ENCODE measurements at regions not wholly inside any gene's neighbourhood (a gene's known extent, or its start where the extent isn't known, plus 50 kb on each side); places are given as distances from the start of the nearest gene placed in this dataset.
"Not testable (repeated sequence)": the region's sequence is repeated elsewhere in the genome, so short reads cannot be mapped to it uniquely, and the experiment has no call there.

DNA sequence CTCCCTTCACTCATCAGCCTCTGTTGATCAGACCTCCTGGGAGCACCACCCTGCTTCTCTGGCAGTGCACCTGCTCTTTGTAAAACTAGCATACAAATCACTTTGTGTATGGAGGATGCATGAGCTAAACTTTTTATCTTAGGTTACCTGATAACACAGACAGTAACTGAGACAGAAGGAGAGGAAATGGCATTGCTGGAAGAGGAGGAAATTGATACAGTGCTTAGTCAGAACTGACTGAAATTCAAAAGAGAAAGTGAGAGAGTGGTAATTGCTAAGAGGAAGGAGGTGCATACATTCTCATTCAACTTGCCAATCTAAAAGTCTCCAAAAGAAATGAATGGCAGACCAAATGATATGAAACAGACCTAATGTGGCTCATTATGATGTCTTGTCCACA, 1120.7 kb downstream of the GATA3 start:
- no peak for DNase-seq

DNA sequence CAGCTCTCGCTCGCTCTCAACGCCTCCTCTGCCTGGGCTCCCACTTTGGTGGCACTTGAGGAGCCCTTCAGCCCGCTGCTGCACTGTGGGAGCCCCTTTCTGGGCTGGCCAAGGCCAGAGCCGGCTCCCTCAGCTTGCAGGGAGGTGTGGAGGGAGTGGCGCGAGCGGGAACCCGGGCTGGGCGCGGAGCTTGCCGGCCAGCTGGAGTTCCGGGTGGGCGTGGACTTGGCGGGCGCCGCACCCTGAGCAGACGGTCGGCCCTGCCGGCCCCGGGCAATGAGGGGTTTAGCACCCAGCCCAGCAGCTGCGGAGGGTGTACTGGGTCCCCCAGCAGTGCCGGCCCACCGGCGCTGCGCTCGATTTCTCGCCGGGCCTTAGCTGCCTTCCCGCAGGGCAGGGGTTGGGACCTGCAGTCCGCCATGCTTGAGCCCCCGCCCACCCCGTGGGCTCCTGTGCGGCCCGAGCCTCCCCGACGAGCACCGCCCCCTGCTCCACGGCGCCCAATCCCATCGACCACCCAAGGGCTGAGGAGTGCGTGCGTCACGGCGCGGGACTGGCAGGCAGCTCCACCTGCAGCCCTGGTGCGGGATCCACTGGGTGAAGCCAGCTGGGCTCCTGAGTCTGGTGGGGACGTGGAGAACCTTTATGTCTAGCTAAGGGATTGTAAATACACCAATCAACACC, 1128.9 kb downstream of the GATA3 start:
- DNase-seq = not testable (repeated sequence)

DNA sequence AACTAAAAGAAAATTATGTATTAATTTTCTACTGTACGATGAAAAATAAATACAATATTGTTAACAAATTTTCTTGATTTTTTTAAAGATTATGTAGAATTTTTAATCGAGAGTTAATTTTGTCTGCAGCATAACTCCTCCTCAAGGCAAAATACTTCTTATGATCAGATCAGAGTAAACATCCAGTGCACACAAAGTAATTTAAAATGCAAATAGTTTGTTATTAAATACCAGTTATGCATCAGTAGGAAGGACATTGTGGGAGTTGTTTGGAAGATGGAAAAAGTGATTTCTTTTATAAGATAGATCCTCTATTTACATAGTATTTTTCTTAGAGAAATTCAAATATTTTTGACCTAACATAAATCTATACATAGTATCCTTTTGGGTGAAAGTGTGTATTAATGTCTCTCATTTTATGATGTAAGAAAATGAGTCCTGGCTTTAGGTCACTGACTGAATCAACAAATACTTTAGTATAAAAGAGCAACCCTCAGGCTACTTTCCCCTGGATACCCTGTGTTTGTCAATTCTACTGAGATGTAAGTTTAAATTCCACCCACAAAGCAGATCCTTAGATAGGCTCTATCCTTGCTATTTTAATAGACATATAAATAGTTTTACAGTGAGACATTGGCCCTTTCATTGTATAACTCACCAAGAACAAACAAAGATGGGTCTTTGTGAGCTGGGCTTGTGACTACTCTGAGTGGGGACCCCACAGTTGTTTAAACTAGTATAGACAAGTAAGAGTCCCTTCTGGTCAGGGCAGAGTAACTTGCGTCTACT, 1133.7 kb downstream of the GATA3 start:
- DNase-seq = no peak

DNA sequence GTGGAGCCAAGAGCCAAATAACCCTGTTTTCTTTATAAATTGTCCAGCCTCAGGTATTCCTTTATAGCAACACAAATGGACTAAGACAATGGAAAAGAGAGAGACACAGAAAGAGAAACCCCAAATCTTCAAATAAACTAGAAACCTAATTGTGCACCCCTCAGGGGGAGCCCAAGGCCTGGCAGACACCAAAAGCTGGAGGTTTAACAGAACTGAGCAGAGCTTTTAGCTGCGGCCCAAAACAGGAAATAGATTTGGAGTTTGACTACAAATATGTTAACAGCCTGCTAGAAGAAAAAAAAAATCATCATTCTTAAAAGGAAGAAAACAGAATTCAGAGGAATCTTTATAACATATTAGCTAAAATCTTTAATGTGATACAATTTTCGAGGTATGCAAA, 1135.0 kb downstream of the GATA3 start:
- DNase-seq = no peak

DNA sequence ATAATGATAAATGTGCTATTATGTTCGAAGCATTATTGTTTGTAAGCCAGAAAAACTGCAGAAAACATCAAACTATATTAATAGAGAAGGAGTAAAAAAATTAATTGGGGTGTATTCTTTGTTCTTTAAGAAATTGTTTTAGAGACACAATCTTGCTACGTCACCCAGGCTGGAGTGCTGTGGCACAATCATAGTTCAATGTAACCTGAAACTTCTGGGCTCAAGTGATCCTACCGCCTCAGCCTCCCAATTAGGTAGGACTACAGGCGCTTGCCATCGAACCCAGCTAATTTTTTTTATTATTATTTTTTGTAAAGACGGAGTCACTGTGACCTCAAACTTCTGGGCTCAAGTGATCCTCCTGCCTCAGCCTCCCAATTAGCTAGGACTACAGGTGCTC, 1138.6 kb downstream of the GATA3 start:
- no peak for DNase-seq

DNA sequence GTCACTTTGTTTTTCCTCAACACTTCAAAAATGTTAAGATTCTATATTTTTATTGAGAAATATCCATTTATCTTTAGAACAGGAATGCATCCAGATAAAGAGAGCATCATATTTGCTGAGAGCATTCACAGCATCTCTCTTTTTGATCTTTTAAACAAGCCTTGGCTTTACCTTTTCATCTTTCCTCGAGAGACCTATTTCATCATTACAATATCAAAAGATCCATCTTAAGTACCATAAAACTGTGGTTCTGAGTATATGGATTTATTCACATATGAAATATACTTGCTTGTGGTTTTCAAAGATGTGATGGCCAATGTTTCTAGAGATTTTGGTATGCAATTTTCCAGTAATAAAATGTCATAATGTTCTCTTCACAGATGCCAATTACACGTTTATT, 1140.9 kb downstream of the GATA3 start:
- no peak for DNase-seq

- no peak for DNase-seq
These were observed 1144.1 kb downstream of the GATA3 start for GRCh38 chr10:9198611-9199010.

GRCh38 chr10:9205558-9205957, 1151.1 kb downstream of the GATA3 start:
- no peak for DNase-seq

GRCh38 chr10:9209105-9209798, 1154.8 kb downstream of the GATA3 start:
- peak; percentile 59 to 63 (median 60) for DNase-seq

- DNase-seq = no peak
These were observed 1156.7 kb downstream of the GATA3 start for GRCh38 chr10:9211228-9211627.

DNA sequence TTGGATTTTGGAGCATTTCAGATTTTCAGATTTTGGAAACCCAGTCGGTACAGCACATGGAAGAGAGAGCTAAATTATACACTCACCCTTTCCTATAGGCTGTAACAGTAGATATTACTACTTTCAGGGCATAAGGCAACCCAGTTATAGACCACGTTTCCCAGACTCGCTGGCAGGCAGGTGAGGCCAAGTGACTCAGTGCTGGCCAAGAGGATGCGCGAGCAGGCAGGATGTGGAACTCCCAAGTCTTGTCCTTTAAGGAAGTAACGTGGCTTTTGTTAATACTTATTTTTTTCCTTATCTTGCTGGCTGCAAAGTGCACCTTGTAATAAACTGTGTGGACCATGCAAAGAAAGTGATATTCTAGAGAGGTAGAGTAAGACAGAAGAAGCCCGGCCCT, 1160.1 kb downstream of the GATA3 start:
- no peak for DNase-seq

GRCh38 chr10:9215121-9215520, 1160.6 kb downstream of the GATA3 start:
- no peak for DNase-seq

DNA sequence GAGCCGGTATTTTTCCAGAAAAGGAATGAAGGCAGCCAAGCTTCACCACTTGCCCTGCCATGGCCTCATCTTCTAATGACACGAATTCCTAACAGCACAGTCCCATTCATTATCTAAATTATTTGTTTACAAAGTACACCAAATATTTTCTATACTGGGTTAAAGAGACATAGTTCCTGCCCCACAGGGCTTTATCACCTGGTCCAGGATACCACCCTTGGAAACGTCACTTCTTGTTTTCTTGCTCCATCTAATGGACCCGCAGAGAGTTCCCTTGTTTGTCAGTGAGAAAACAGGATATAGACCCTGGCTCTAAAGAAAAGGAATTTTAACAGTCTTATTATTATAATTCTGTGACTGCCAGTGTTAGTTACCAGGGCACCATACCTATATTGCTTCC, 1165.4 kb downstream of the GATA3 start:
- DNase-seq = no peak

- no peak for DNase-seq
These were observed 1168.4 kb downstream of the GATA3 start for GRCh38 chr10:9222917-9223316.

GRCh38 chr10:9227679-9228365, 1173.3 kb downstream of the GATA3 start:
- no peak for DNase-seq

DNA sequence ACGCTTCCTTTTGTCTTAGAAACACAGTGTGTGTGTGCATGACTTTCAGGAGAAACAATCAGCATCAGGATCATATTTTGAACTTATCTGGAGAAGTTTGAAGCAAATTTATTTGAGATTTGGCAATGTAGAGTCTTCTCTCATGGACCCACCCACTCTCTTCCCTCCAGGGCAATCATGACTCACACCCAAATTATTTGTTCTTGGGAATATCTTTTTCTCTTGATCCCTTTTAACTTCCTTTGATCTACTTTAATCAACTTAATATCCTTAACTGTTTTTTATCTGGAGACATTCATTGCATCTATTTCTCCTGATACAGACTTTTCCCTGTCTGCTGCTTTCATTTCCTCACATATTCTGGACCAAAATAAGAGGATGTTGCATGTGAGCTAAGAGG, 1174.3 kb downstream of the GATA3 start:
- DNase-seq = no peak

- peak in 1 of 3 donors; percentile 3 for DNase-seq
These were observed 1175.3 kb downstream of the GATA3 start for GRCh38 chr10:9229702-9230244.

GRCh38 chr10:9230625-9231024, 1176.1 kb downstream of the GATA3 start:
- no peak for DNase-seq

DNA sequence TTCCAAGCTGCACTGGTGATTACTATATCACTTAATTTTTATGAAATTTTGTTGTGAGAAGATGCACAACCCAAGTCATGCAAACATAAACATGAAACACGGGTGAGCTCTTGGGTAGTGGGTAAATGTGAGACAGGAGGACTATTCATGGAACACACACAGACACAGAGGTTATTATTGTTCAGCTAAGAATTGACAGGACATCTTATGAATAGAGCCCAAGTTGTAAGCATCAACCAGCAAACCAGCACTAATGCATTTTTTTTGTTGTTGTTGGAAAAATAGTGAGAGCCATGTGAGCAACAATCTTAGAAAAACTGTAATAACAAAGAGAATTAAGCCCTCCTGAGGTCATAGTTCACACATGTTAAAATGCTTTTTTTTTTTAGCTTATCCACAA, 1179.7 kb downstream of the GATA3 start:
- DNase-seq = no peak

- no peak for DNase-seq
These were observed 1183.6 kb downstream of the GATA3 start for GRCh38 chr10:9238041-9238440.

- no peak for DNase-seq
These were observed 1184.8 kb downstream of the GATA3 start for GRCh38 chr10:9239298-9239697.

GRCh38 chr10:9243941-9244411, 1189.5 kb downstream of the GATA3 start:
- no peak for DNase-seq

GRCh38 chr10:9244864-9245263, 1190.4 kb downstream of the GATA3 start:
- DNase-seq = no peak
